NB4 (cell line): ENCODE measurements at regions not wholly inside any gene's neighbourhood (a gene's known extent, or its start where the extent isn't known, plus 50 kb on each side); places are given as distances from the start of the nearest gene placed in this dataset.

Experiments
- DNase-seq: peaks from one replicate; pipeline ENCODE4 v3.0.0; 2010; ENCODE audit warnings: low read depth
- H3K4me3 ChIP-seq: one replicate; pipeline ENCODE4 v1.5.1; 2011; ENCODE audit warnings: mild to moderate bottlenecking, low read depth, low read length, moderate library complexity
- MYC ChIP-seq: IDR thresholded peaks from 2 replicates; pipeline ENCODE4 v1.6.1; 2011; ENCODE audit warnings: low read depth, low read length
- POLR2A ChIP-seq: IDR thresholded peaks from 2 replicates; pipeline ENCODE4 v1.6.1; 2011; ENCODE audit warnings: mild to moderate bottlenecking; ENCODE audit not compliant: insufficient read length; ENCODE audit errors: extremely low read depth
- TF ChIP-seq, protein P1 (sequence below): IDR thresholded peaks from one replicate; pipeline ENCODE4 v1.5.1; 2012; ENCODE audit warnings: low read depth, low read length
- TF ChIP-seq, protein P2 (sequence below): IDR thresholded peaks from 2 replicates; pipeline ENCODE4 v1.6.1; 2011; ENCODE audit warnings: low read depth, low read length

DNA sequence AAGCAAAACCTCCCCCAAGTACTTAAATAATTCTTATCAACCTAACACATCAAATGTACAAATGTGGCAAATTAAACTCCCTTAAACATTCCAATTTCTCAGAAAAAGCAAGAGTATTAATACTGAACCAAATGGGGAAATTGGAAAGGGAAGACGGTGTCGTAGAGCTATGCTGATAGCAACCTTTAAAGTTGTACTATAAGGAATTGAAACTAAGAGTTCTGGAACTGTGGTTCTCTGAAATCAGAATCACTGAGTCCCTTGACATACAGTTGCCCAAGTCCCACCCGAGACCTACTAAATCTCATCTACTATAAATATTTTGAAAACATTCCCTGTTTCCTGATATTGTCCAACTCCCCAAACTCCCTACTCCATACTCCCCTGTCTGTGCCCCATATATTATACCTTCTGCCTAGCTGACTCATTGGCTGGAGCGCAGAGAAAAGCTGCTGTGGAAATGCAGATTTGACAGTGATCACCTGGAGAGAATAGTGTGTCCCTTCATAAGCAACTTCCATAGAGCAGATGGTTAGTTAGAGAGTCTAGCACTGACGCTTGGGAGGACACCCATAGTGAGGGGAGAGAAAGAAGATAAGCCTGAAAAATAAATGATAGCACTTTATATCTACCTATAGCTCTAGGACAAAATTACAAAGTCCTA lies 51.4 kb upstream of the ITM2B start:
- H3K4me3 ChIP-seq, result no peak overlapping the region
- TF ChIP-seq, protein P1, sequence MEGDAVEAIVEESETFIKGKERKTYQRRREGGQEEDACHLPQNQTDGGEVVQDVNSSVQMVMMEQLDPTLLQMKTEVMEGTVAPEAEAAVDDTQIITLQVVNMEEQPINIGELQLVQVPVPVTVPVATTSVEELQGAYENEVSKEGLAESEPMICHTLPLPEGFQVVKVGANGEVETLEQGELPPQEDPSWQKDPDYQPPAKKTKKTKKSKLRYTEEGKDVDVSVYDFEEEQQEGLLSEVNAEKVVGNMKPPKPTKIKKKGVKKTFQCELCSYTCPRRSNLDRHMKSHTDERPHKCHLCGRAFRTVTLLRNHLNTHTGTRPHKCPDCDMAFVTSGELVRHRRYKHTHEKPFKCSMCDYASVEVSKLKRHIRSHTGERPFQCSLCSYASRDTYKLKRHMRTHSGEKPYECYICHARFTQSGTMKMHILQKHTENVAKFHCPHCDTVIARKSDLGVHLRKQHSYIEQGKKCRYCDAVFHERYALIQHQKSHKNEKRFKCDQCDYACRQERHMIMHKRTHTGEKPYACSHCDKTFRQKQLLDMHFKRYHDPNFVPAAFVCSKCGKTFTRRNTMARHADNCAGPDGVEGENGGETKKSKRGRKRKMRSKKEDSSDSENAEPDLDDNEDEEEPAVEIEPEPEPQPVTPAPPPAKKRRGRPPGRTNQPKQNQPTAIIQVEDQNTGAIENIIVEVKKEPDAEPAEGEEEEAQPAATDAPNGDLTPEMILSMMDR, result no peak
- TF ChIP-seq, protein P2, sequence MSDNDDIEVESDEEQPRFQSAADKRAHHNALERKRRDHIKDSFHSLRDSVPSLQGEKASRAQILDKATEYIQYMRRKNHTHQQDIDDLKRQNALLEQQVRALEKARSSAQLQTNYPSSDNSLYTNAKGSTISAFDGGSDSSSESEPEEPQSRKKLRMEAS, result no peak
- no peak for TF ChIP-seq MYC
- no peak for TF ChIP-seq POLR2A
- DNase-seq, result no peak

DNA sequence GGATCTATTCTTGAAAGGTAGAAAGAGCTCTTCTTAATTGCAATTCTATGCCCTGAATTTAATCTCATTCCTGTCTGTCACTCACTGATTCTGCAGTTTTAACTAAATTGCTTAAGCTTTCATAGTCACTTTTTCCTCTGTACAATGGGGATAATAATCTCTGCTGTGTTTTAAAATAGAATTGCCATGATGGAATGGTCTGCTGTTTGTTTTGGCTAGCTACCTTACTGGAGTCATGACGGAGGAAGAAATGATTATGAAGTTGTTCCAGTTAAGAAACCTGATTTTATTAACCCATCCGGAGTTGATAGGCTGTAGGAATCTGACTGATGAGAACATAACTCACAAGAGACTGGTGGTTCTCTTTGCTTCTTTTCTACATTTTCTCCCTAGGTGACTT lies 54.9 kb upstream of the ITM2B start:
- TF ChIP-seq MYC (no peak), POLR2A (no peak)
- TF ChIP-seq, protein P2, result no peak
- TF ChIP-seq, protein P1, result no peak
- no peak for DNase-seq
- no peak overlapping the region for H3K4me3 ChIP-seq

DNA sequence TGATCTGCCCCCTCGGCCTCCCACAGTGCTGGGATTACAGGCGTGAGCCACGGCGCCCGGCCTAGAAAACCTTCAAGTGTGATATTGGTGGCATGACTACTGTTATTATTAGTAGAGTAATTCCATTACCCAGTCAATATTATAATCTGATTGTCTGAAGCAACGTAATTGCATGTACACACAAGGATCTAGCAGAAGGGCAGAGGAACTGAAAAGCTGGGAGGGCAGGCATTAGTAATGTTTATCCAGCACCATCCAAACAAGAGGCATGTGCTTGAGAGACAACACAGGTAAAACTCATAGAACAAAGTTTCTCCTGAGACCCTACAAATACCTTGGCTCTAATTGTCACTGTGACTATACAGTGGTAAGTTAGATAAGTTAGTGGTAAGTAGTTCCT lies 56.2 kb upstream of the ITM2B start:
- TF ChIP-seq, protein P2, result no peak
- no peak for TF ChIP-seq POLR2A
- TF ChIP-seq, protein P1, result no peak
- no peak for TF ChIP-seq MYC
- H3K4me3 ChIP-seq, result no peak overlapping the region
- DNase-seq, result no peak

DNA sequence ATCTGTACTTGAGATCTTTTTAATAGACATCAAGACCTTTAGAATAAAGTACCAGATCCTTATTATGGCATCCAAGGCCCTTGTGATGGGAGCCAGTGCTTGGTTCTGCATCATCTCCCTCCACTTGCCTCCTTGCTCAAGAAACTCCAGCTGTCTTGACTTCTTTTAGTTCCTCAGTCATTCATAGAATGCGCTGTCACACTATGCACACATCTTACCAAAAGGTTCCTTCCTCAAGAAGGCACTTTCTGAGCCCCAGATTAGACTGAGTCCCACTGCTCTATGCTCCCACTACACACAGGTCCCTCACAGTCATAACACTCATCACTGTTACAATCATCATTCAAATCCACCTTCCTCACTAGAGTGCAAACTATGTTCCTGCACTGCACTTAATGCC lies 57.8 kb upstream of the ITM2B start:
- TF ChIP-seq, protein P1, result no peak
- no peak for TF ChIP-seq POLR2A
- TF ChIP-seq, protein P2, result no peak
- TF ChIP-seq MYC, result no peak

DNA sequence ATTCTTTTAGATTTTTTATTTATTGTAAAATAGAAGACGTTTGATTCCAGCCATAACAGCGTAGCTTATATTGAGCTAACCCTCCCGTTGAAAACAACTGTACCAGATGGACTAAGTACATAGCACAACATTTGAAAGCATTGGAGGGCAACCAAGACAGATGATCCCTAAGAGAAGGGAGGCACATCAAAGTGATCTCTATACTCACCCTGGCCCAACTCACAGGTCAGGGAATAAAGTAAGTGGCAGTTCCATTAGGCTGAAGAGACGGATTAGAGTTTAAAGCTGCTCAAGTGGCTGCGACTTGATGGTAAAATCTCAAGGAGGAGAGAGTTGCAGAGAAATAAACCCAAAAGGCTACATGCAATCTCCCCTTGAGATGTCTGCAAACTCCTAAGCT lies 65.1 kb upstream of the ITM2B start:
- no peak for DNase-seq
- TF ChIP-seq MYC, result no peak
- TF ChIP-seq, protein P1, result no peak
- TF ChIP-seq, protein P2, result no peak
- TF ChIP-seq POLR2A, result no peak
- no peak overlapping the region for H3K4me3 ChIP-seq

More for the DNA sequence above, 57.8 kb upstream of the ITM2B start:
- DNase-seq, result no peak
- H3K4me3 ChIP-seq, result no peak overlapping the region
